NCI-H2196 treated with DMSO at 0.1 percent for 48 hours (cell line): ENCODE measurements at regions not wholly inside any gene's neighbourhood (a gene's known extent, or its start where the extent isn't known, plus 50 kb on each side); places are given as distances from the start of the nearest gene placed in this dataset.

Experiments used
- DNase-seq: peaks from one replicate; lab custom pipeline; 2025; ENCODE audit not compliant: unreplicated experiment; lab: John Stamatoyannopoulos, UW

GRCh38 chr2:9681427-9681817 lies 50.6 kb upstream of the YWHAQ start:
- no peak for DNase-seq

- DNase-seq = no peak
These were observed 54.8 kb upstream of the YWHAQ start for GRCh38 chr2:9685637-9686036.

- DNase-seq = no peak
These were observed 55.3 kb upstream of the YWHAQ start for GRCh38 chr2:9686061-9686460.

- no peak for DNase-seq
These were observed 59.5 kb upstream of the YWHAQ start for GRCh38 chr2:9690252-9690651.

GRCh38 chr2:9690716-9691498 lies 60.1 kb upstream of the YWHAQ start:
- no peak for DNase-seq

GRCh38 chr2:9692456-9693195 lies 61.8 kb upstream of the YWHAQ start:
- DNase-seq = no peak

- no peak for DNase-seq
These were observed 62.3 kb upstream of the YWHAQ start for GRCh38 chr2:9693196-9693491.

- no peak for DNase-seq
These were observed 62.8 kb upstream of the YWHAQ start for GRCh38 chr2:9693646-9694045.

GRCh38 chr2:9694661-9695234 lies 64.0 kb upstream of the YWHAQ start:
- no peak for DNase-seq

- no peak for DNase-seq
These were observed 65.1 kb upstream of the YWHAQ start for GRCh38 chr2:9695941-9696340.

- DNase-seq = no peak
These were observed 65.9 kb upstream of the YWHAQ start for GRCh38 chr2:9696731-9697130.

- no peak for DNase-seq
These were observed 67.1 kb upstream of the YWHAQ start for GRCh38 chr2:9697909-9698308.

GRCh38 chr2:9699139-9700108 lies 68.6 kb upstream of the YWHAQ start:
- no peak for DNase-seq

- DNase-seq = no peak
These were observed 69.3 kb upstream of the YWHAQ start for GRCh38 chr2:9700109-9700495.

GRCh38 chr2:9702604-9703084 lies 71.8 kb upstream of the YWHAQ start:
- no peak for DNase-seq

GRCh38 chr2:9703085-9703678 lies 72.4 kb upstream of the YWHAQ start:
- DNase-seq = peak; percentile 83

GRCh38 chr2:9703701-9704221 lies 73.0 kb upstream of the YWHAQ start:
- peak; percentile 61 for DNase-seq

GRCh38 chr2:9704600-9704999 lies 73.8 kb upstream of the YWHAQ start:
- no peak for DNase-seq

- no peak for DNase-seq
These were observed 74.4 kb upstream of the YWHAQ start for GRCh38 chr2:9705196-9705595.

GRCh38 chr2:9707008-9707407 lies 76.2 kb upstream of the YWHAQ start:
- DNase-seq = no peak
